ENCODE measurements at regions not wholly inside any gene's neighbourhood (a gene's known extent, or its start where the extent isn't known, plus 50 kb on each side); places are given as distances from the start of the nearest gene placed in this dataset.

GRCh38 chr3:117887031-117887430 is 1147.6 kb downstream of the IGSF11 start:
- Mint-ChIP-seq H3K27ac (no peak overlapping the region), H3K27me3 (ENCODE audit: low read depth, poor library complexity) (no peaks in the 10 kb centered on the region), H3K4me3 (no peak overlapping the region), H3K36me3 (ENCODE audit: low read depth) (no peaks in the 10 kb centered on the region), H3K9me3 (no peaks in the 10 kb centered on the region), H3K4me1 (no peaks in the 10 kb centered on the region)
- no peak for TF ChIP-seq CTCF (IDR thresholded peaks at IDR 0.05)
- no peak for DNase-seq

- TF ChIP-seq CTCF (IDR thresholded peaks at IDR 0.05), result no peak
- H3K27ac Mint-ChIP-seq, result no peak overlapping the region
Observed at GRCh38 chr3:117887901-117888300, 1146.7 kb downstream of the IGSF11 start.

GRCh38 chr3:117892431-117892841 is 1142.2 kb downstream of the IGSF11 start:
- Mint-ChIP-seq H3K4me1 (no peaks in the 10 kb centered on the region), H3K36me3 (ENCODE audit: low read depth) (no peaks in the 10 kb centered on the region), H3K27ac (no peak overlapping the region), H3K27me3 (ENCODE audit: low read depth, poor library complexity) (no peaks in the 10 kb centered on the region), H3K9me3 (peaks cover 6% of the 10 kb centered on the region), H3K4me3 (no peak overlapping the region)
- TF ChIP-seq CTCF (IDR thresholded peaks at IDR 0.05), result no peak
- no peak for DNase-seq

More at GRCh38 chr3:117887901-117888300, 1146.7 kb downstream of the IGSF11 start:
- Mint-ChIP-seq H3K4me1 (no peaks in the 10 kb centered on the region), H3K9me3 (no peaks in the 10 kb centered on the region), H3K4me3 (no peak overlapping the region), H3K27me3 (ENCODE audit: low read depth, poor library complexity) (no peaks in the 10 kb centered on the region), H3K36me3 (ENCODE audit: low read depth) (no peaks in the 10 kb centered on the region)
- no peak for DNase-seq

GRCh38 chr3:117893001-117893400 is 1141.6 kb downstream of the IGSF11 start:
- Mint-ChIP-seq H3K27me3 (ENCODE audit: low read depth, poor library complexity) (no peaks in the 10 kb centered on the region), H3K9me3 (peaks cover 11% of the 10 kb centered on the region), H3K4me1 (no peaks in the 10 kb centered on the region), H3K4me3 (no peak overlapping the region), H3K36me3 (ENCODE audit: low read depth) (no peaks in the 10 kb centered on the region), H3K27ac (no peak overlapping the region)
- no peak for TF ChIP-seq CTCF (IDR thresholded peaks at IDR 0.05)
- DNase-seq, result no peak

- Mint-ChIP-seq H3K4me3 (no peak overlapping the region), H3K27ac (no peak overlapping the region), H3K9me3 (peaks cover 15% of the 10 kb centered on the region), H3K4me1 (no peaks in the 10 kb centered on the region), H3K27me3 (ENCODE audit: low read depth, poor library complexity) (no peaks in the 10 kb centered on the region), H3K36me3 (ENCODE audit: low read depth) (no peaks in the 10 kb centered on the region)
- no peak for TF ChIP-seq CTCF (IDR thresholded peaks at IDR 0.05)
- no peak for DNase-seq
Observed at GRCh38 chr3:117893638-117894037, 1141.0 kb downstream of the IGSF11 start.

- Mint-ChIP-seq H3K27me3 (ENCODE audit: low read depth, poor library complexity) (no peaks in the 10 kb centered on the region), H3K27ac (no peak overlapping the region), H3K36me3 (ENCODE audit: low read depth) (no peaks in the 10 kb centered on the region), H3K4me3 (no peak overlapping the region), H3K9me3 (peaks cover 15% of the 10 kb centered on the region), H3K4me1 (no peaks in the 10 kb centered on the region)
- peak; percentile 41 for TF ChIP-seq CTCF (IDR thresholded peaks at IDR 0.05)
- no peak for DNase-seq
Observed at GRCh38 chr3:117898722-117899522, 1135.7 kb downstream of the IGSF11 start.

Data from nephron progenitor cell (in vitro differentiated cells).